HL-60/S4 (cell line): ENCODE measurements at regions not wholly inside any gene's neighbourhood (a gene's known extent, or its start where the extent isn't known, plus 50 kb on each side); places are given as distances from the start of the nearest gene placed in this dataset.

Source experiments
- in situ Hi-C: fragments of 300-500 bp; cut with MboI; formaldehyde crosslinking; loops from 2 replicates; pipeline ENCODE4 v1.14.3; 2022; ENCODE audit warnings: low sequenced_read_pairs

DNA sequence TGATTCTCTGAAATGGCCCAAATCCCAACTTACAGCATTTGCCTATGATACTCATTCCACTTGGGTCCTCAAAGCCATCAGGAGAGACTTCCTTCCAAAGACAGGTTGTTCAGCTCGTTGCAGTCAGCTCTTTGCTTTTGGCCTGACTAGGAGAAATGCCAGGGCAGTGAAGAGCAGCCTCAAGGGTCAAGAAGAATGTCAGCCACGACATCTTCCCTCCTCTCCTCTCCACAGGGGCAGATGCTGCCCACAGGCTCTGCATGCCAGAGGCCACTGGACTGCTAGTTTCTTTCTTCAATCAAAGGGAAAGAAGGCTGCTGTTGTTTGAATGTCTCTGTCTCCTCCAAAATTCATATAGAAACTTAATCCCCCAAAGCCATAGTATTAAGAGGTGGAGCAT, 201.7 kb upstream of the PFN2 start:
- in situ Hi-C loops, result no loop called here

DNA sequence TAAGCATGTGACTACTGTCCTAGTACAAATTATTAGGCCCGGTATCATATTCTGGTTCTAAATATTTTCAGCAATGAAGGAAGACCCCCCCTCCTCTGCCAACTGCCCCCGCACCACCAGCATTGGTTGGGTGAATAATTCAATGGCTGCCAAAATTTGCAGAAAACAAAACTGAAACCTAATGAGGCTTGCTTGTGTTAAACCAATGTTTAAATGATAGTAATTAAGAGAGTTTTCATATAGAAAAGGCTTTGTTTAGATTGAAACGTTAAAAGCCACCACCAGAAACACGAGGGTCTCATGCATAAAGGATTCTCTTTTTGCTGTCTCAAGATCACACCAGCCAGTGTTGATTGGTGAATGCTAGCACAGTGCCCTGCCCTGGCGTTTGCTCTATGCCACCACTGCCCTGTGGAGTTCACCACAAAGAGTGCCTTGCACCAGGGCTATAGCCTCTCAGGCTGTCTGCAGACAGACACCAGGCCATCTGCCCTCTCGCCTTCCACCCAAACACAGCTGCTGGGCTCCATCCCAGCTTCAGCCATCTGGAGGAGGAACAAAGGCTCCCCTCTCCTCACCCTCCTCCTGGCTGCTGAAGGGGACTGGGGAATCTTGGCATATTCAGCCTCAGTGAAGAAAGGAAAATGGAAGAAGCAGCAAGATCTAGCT, 200.3 kb upstream of the PFN2 start:
- in situ Hi-C loops, result no loop called here

DNA sequence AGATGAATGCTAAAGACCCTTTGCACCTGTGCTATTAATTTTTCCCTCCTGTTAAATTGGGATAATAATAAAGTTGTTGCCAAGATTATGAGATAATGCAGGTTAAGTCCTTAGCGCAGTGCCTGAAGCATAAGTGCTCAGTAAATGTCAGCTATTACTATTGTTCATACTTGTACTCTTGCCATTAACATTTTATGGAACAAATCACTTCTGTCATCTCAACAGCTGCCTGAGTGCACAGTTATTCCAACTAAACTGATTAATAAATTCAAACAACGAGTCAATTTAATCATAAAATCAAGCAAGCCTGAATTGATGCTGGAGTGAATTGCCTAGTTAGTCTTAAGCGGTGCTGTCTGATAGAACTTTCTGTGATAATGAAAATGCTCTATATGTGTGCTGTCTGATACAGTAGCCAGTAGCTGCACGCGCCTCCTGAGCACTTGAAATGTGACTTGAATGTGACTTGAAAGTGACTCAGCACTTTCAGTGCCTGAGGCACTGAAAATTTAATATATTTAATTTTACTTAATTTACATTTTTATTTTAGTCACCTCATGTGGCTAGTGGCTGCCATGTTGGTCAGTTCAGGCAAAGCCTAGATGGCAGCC, 198.7 kb upstream of the PFN2 start:
- in situ Hi-C loops, result no loop called here

GRCh38 chr3:150168698-150169097, 198.0 kb upstream of the PFN2 start:
- in situ Hi-C loops, result no loop called here

DNA sequence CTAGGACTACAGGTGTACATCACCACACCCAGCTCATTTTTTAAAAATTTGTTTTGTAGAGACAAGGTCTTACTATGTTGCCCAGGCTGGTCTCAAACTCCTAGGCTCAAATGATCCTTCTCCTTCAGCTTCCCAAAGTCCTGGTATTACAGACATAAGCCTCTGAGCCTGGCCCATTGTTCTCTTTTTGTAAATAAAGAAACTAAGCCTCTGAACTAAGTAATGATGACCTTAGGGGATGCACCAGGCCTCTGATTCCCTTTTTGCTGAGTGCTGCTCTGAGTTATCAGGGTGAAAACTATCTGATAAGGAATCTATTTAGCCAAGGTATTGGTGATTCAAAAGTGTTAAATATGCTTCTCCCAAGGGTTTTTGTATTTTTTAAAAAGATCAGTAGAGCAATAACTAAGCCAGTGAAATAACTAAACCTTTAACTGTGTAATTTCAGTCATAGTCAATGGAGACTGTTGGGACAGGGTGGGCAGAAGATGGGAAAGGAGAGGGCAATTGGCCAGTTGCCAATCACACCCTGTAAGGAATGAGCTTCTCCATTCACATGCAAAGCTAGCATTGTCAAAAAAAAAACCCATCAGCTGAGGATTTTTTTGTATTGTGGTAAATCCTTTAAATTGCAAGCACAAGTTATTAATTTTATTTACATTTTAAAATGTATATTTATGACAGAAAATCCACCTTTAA, 194.8 kb upstream of the PFN2 start:
- in situ Hi-C loops, result no loop called here

DNA sequence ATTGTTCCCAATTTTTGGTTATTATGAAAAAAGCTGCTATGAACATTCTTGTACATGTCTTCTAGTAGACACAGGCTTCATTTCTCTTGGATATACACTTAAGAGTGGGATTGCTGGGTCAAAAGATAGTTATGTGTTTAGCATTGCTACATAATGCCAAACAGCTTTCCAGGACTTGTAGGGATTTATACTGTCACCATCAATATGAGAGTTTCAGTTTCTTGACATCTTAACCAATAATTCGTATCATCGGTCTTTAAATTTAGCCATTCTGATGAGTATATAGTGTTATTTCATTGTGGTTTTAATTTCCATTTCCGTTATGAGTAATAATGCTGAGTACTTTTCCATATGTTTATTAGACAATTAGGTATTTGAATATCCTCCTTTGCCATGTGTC, 190.3 kb upstream of the PFN2 start:
- in situ Hi-C loops, result no loop called here

GRCh38 chr3:150158943-150159625, 188.4 kb upstream of the PFN2 start:
- in situ Hi-C loops, result no loop called here

DNA sequence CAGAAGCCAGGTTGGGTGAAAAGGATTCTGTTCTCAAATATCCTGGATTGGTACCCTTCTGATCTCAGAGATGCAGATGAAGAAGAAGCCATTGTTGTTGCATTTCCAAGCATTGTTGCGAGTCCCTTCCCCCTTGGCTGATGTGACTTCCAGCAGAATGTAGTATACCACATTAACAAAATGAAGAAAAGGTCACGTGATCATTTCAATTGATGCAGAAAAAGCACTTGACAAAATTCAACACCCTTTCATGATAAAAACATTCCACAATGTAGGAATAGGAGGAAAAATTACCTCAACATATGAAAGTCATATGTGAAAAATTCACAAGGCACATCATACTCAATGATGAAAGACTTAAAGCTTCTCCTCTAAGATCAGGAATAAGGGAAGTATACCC, 181.9 kb upstream of the PFN2 start:
- in situ Hi-C loops, result no loop called here

DNA sequence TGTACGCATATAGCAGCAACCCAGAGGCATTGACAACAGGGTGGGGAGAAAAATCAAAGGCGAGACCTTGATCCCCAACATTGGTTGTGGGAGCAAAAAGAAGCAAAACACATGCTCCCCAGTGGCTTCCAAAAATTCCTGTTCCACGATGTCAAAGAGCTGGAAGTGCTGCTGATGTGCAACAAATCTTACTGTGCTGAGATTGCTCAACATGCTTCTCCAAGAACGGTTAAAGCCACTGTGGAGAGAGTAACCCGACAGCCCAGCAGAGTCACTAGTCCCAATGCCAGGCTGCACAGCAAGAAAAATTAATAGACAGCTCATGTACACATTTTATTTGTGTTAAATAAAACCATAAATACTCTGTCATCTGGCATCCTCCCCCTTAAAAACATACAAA, 179.9 kb upstream of the PFN2 start:
- in situ Hi-C loops, result no loop called here

GRCh38 chr3:150149651-150150051, 179.0 kb upstream of the PFN2 start:
- in situ Hi-C loops, result no loop called here

- in situ Hi-C loops, result no loop called here
These were observed 177.5 kb upstream of the PFN2 start for GRCh38 chr3:150148227-150148626.

DNA sequence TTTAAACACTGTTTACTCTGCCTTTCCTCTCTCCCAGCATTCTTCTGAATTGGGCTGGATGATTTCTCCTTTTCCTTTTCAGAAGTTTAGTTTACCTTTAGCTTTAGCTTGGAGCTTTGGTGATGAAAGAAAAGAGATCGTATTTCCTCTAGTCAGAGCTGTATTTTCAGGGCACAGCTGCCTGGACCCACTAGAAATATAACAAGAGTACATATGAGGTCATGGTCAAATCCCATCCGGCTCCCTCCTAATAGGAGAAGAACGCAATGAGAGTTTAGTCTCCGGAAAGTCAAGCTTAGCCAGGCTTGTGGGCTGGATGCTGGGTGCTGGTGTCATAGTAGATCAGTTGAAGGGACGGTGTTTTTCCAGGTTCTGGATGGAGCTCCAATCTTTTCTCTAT, 177.1 kb upstream of the PFN2 start:
- in situ Hi-C loops, result no loop called here

DNA sequence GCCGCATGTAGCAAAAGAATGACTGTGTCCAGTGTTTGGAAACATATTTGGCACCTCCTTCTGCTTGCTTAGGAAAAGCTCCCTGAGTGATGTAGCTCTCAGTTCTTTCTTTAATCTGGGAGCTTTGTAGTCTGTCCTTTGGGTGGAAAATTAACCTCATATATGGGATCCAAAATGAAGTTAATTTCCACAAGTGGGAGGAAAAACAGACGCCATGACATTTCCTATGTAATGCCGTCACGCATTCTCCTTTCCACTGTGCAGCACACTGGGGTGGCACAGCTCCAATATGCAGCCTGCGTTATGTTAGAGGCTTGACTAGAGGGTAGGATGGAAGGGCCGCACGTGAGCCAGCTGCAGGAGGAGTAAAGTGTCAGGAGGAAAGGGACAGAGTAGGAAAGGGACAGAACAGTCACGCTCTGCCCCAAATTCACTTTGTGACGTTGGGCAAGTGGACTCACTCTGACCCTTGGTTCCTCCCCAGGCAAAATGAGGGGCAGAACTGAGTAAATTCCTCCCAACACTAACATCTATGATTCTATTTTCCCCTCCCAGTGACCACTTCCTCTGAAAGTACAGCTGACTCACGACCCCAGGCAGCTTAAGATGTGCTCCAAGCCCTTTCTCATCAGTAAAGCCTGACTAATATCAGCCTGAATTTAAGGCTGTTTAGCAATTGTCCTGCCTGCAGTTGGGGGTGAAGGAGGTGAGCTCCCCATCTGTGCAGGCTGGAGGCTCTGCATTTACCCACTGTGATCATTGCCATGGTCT, 176.5 kb upstream of the PFN2 start:
- in situ Hi-C loops, result no loop called here

DNA sequence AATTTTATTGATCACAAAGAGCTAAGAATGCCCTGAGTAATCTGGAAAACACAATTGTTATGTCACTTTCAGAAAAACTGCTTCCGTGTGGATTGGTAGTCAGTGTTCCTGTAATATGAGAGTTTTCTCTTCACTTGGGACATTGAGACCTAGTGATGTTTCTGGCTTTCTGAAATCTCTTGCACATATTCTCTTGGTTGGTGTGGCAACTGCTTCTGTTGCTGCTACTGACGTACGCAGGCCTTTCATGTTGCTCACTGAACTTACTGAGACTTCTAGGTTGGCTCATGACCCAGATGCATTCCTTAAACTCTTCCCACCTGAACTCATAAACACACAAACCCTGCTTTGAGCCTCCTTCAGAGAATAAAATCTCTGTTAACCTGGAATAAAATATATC, 175.0 kb upstream of the PFN2 start:
- in situ Hi-C loops, result no loop called here

DNA sequence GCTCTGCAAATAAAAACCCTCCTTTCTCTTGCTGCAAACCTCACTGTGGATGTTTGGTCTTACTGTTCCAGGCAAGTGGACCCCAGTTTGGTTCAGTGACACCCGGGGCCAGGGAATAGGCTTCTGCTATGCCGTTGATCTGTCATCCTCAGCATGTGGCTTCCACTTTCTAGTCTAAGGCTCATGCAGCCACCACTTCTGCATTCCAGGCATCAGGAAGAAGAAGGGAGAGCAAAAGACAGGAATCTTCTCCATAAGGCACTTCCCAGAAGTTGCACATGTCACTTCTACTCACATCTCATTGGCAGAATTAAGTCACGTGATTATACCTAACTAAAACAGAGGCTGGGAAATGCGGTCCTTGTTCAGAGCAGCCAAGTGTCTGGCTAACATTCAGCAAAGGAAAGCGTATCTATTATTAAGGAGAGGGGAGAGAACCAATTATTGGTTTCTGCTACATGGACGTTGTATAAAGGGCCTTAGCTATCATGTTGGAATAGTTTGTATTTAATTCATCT, 173.6 kb upstream of the PFN2 start:
- in situ Hi-C loops, result no loop called here

GRCh38 chr3:150142936-150143335, 172.2 kb upstream of the PFN2 start:
- in situ Hi-C loops, result no loop called here

DNA sequence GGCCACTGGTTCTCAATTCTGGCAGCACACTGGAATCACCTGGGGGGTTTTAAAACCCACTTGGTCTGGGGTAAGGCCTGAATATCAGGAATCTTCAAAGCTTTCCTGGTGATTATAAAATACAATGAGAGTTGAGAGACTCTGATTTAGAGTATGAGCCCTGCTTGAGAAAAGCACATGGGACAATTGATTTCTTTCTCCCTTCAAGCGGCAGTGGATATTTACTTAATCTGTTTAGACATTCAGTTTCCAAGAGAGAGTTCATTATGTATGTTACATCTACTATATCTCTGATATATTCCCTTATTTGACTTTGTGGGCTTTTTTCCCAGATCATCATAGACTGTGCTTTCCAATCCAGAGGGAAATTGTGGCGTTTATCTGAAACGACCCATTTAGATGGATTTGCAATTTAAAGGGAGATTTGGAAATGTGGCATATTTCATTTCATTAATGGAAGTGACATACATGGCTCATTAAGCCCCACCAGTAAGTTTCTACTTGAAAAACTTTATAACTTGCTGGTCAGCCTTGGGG, 171.2 kb upstream of the PFN2 start:
- in situ Hi-C loops, result no loop called here

- in situ Hi-C loops, result no loop called here
These were observed 170.1 kb upstream of the PFN2 start for GRCh38 chr3:150140614-150141321.

DNA sequence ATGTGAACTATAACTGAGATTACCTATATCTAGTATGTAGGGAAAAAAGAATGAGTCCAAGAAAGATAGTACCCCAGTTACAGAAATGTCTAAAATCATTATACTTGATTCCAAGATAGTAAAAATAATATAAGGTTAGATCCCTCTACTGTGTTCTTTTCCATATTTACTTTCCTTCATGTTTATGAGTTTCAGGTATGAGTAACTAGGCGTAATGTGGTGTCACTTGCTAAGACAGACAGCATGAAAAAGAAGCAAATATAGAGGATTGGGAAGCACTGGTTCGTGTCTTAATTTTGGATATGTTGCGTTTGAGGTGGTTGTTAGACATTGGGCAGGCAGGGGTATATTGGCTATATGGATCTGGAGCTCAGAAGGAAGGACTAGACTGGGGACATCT, 168.1 kb upstream of the PFN2 start:
- in situ Hi-C loops, result no loop called here

DNA sequence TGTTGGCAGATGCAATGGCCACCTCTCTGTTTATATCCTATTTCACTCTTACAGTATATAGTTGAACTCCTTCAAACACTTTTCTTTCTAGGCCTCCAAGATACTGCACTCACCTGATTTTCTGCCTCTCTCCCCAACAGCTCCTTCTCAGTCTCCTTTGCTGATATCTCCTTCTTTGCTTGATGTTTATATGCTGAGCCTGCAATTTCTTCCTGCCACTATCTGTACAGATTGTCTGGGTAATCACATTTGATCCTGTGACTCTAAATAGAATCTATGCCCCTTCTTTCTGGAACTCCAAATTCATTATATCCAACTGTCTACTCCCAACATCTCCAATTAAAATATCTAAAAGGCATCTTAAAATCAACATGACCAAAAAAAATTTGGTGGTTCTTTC, 165.5 kb upstream of the PFN2 start:
- in situ Hi-C loops, result no loop called here
